ENCODE measurements at regions not wholly inside any gene's neighbourhood (a gene's known extent, or its start where the extent isn't known, plus 50 kb on each side); places are given as distances from the start of the nearest gene placed in this dataset.

DNA sequence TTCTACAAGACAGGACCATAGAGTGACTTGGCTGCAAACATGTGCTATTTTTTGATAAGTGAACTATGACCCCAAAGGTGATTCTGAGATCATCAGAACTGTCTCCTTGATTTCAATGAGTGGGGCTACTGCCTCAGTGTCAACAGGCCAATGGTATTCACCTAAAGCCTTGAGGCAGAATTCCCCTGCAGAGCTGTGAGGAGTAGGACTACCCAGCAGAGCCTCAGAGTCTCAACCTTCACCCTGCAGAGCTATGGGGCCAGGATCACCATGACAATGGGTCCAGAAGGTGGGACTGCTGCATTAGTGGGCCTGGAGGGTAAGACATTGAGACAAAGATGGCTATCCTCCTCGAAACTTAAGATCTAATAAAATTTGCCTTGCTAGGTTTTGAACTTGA, 1668.2 kb upstream of the SLC39A10 start:
- no peak for DNase-seq (ENCODE audit: extremely low read depth in 1 of 11, low read depth in 9 of 11, low spot score in 4 of 11)

- DNase-seq (ENCODE audit: extremely low read depth in 1 of 11, low read depth in 9 of 11, low spot score in 4 of 11) = no peak
Measured at GRCh38 chr2:193985272-193985671, 1671.8 kb upstream of the SLC39A10 start.

- no peak for DNase-seq (ENCODE audit: extremely low read depth in 1 of 11, low read depth in 9 of 11, low spot score in 4 of 11)
Measured at GRCh38 chr2:193980599-193980998, 1676.4 kb upstream of the SLC39A10 start.

DNA sequence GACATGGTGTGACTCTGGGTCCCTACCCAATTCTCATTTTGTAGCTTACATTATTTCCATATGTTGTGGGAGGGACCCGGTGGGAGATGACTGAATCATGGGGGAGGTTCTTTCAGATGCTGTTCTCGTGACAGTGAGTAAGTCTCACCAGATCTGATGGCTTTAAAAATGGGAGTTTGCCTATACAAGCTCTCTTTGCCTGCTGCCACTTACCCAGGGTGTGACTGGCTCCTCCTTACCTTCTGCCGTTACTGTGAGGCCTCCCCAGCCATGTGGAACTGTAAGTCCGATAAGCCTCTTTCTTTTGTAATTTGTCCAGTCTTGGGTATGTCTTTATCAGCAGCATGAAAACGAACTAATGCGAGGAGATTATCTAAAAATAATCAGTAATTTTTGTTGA, 1683.2 kb upstream of the SLC39A10 start:
- no peak for DNase-seq (ENCODE audit: extremely low read depth in 1 of 11, low read depth in 9 of 11, low spot score in 4 of 11)

GRCh38 chr2:193966590-193966989, 1690.4 kb upstream of the SLC39A10 start:
- DNase-seq (ENCODE audit: extremely low read depth in 1 of 11, low read depth in 9 of 11, low spot score in 4 of 11) = no peak

DNA sequence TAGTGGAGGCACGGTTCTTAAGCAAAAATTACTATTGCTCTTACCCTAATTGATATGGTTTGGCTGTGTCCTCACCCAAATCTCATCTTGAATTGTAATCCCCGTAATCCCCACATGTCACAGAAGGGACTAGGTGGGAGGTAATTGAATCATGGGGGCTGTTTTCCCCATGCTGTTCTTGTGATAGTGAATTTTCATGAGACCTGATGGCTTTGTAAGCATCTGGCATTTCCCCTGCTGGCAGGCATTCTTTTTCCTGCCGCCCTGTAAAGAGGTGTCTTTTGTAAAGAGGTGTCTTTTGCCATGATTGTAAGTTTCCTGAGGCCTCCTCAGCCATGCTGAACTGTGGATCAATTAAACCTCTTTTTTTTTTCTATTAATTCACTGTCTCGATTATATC, 1691.8 kb upstream of the SLC39A10 start:
- no peak for DNase-seq (ENCODE audit: extremely low read depth in 1 of 11, low read depth in 9 of 11, low spot score in 4 of 11)

DNA sequence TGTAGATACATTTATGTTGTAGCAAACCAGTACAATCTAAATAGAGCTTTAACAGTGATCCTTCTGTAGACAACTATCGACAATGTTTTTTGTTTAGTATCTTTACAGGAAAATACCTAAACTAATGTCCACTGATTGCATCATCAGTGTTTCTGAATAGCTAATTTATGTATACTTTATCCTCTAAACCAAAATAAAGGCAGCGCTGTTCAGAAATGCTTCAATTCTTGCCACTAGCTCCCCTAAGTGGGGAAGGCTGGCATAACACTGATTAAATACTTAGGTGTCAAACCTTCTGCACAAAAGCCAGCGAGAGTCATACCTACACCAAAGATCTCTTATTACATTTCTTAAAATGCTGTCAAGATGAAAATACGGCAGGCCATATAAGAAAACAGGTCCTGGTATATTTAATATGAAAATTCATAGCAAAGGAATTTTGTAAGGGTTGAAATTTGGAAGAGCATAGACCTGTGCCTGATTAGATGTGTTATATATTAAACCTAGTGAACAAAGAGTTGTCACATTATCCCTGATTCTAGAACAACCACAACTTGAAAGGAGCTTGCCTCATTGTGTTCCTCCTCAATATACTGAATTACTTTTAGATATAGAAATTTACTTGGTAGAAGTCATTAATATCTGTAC, 1693.4 kb upstream of the SLC39A10 start:
- peak in 3 of 11 donors; percentile 0 for DNase-seq (ENCODE audit: extremely low read depth in 1 of 11, low read depth in 9 of 11, low spot score in 4 of 11)

DNA sequence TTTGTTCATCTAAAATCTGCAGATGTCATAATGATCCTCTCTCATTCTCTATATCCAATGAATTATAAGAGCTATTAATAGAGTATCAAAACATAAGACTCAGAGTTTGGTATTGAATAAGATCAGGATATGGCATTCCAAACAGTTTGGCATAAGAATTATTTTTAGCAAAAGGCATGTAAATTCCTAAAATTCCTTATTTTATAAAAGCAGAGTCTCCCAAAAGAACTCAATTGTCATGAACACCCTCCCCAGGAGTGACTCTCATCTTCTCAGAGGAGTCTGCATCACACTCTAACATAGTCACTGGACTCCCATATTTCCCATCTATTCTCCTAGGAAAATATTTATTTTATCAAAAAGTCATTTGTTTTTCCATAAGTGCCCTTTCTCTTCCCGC, 1710.2 kb upstream of the SLC39A10 start:
- DNase-seq (ENCODE audit: extremely low read depth in 1 of 11, low read depth in 9 of 11, low spot score in 4 of 11) = no peak

DNA sequence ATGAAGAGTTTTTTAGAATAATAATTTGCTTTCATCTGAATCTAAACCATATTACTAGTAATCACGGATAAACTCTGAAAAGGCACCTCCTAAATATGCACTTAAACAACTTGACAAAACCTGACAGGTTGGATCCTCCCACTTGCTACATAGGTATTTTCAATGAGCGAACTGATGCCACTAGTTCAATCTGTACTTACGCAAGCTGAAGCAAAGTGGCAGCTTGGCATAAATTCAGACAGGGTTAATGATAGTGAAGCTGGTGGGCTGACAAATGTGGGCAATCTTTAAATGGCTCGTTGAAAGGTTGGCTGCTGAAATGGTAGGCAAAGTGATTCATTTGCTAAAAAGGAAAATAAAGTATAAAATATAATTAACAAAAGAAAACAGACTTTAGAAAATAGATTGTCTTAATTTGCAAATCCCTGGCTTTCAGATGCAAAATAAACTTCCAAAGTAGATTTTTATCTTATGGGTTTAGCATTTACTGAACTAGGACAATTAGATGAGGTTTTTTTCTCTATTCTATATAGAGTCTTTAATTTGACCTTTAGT, 1713.5 kb upstream of the SLC39A10 start:
- no peak for DNase-seq (ENCODE audit: extremely low read depth in 1 of 11, low read depth in 9 of 11, low spot score in 4 of 11)

- no peak for DNase-seq (ENCODE audit: extremely low read depth in 1 of 11, low read depth in 9 of 11, low spot score in 4 of 11)
Measured at GRCh38 chr2:193935114-193935513, 1721.9 kb upstream of the SLC39A10 start.

DNA sequence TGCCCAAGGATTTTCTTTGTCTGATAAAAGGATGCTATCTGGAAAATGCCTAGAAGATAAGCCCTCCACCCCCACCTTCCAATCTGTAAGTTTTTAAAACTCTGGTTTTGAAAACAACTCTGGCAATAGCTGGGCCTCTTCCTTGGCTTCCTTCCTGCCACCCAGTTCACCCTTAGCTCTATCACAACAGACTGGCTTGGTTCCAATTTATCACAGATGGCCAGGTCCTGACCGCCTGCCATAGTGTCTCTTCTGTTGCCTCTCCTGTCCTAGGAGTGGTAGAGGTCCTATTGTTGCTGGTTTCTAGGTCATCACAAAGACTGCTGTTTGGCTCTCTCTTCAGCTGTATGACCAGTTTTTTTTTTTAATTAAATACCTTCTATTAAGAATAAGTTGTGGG, 1727.9 kb upstream of the SLC39A10 start:
- DNase-seq (ENCODE audit: extremely low read depth in 1 of 11, low read depth in 9 of 11, low spot score in 4 of 11) = no peak

DNA sequence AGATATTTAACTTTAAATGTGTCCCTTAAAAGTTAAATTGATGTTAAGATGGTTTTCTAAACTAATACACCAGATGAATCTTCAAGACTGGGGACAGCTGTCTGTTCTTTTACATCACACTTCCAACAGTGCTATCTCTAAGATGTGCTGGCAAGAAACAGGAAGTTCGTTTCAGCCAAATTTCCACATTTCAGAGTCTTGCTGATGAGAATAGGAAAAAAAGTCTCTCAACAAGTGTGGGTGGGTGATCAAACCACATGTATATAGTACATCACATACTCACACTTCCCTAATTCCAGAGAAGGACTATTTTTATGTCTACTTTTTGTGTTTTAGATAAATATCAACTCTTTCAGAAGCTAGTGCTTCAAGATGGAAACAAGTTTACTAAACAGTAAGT, 1712.8 kb upstream of the TMEFF2 start:
- no peak for DNase-seq (ENCODE audit: extremely low read depth in 1 of 11, low read depth in 9 of 11, low spot score in 4 of 11)

- no peak for DNase-seq (ENCODE audit: extremely low read depth in 1 of 11, low read depth in 9 of 11, low spot score in 4 of 11)
Measured at GRCh38 chr2:193900292-193900691, 1705.6 kb upstream of the TMEFF2 start.

- DNase-seq (ENCODE audit: extremely low read depth in 1 of 11, low read depth in 9 of 11, low spot score in 4 of 11) = no peak
Measured at GRCh38 chr2:193895226-193895625, 1700.5 kb upstream of the TMEFF2 start.

- no peak for DNase-seq (ENCODE audit: extremely low read depth in 1 of 11, low read depth in 9 of 11, low spot score in 4 of 11)
Measured at GRCh38 chr2:193894081-193894480, 1699.3 kb upstream of the TMEFF2 start.

DNA sequence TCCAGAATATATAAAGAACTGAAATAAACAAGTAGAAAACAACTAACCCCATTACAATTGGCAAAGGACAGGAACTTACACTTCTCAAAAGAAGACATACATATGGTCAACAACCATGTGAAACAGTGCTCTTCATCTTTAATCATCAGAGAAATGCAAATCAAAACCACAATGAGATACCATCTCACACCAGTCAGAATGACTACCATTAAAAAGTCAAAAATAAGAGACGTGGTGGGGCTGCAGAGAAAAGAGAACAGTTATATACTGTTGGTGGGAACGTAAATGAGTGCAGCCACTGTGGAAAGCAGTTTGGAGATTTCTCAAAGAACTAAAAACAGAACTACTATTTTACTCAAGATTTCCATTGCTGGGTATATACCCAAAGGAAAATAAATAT, 1696.3 kb upstream of the TMEFF2 start:
- no peak for DNase-seq (ENCODE audit: extremely low read depth in 1 of 11, low read depth in 9 of 11, low spot score in 4 of 11)

DNA sequence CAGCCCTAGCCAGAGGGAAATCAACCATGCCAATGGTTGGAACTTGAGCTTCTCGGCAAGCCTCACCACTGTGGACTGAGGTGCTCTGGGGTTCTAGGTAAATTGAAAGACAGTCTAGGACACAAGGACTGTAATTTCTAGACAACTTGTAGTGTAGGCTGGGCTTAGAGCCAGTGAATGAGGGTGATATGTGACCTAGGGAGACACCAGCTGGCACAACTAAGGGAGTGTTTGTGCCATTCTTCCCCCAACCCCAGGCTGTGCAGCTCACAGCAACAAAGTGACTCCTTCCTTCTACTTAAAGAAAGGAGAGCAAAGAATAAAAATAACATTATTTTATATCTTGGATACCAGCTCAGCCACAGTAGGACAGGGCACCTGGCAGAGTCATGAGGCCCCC, 1690.7 kb upstream of the TMEFF2 start:
- DNase-seq (ENCODE audit: extremely low read depth in 1 of 11, low read depth in 9 of 11, low spot score in 4 of 11) = no peak

DNA sequence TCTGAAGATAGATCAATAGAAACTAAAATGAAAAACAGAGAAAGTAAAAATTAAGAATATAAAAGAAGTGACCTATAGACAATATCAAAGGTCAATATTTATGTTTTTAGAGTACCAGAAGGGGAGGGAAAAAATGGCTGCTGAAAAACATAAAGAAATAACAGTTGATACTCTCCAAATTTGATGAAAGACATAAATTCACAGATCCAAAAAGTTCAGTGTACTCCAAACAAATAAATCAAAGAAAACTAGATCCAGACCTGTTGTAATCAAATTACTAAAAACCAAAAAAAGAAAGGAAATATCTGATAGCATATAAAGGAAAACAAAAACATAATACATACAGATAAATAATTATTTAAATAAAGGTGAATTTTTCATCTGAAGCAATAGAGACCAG, 1689.1 kb upstream of the TMEFF2 start:
- DNase-seq (ENCODE audit: extremely low read depth in 1 of 11, low read depth in 9 of 11, low spot score in 4 of 11) = no peak

- no peak for DNase-seq (ENCODE audit: extremely low read depth in 1 of 11, low read depth in 9 of 11, low spot score in 4 of 11)
Measured at GRCh38 chr2:193876980-193877379, 1682.2 kb upstream of the TMEFF2 start.

GRCh38 chr2:193869564-193869963, 1674.8 kb upstream of the TMEFF2 start:
- no peak for DNase-seq (ENCODE audit: extremely low read depth in 1 of 11, low read depth in 9 of 11, low spot score in 4 of 11)

GRCh38 chr2:193868833-193869232, 1674.1 kb upstream of the TMEFF2 start:
- no peak for DNase-seq (ENCODE audit: extremely low read depth in 1 of 11, low read depth in 9 of 11, low spot score in 4 of 11)
